H1 (cell line): ENCODE measurements at regions not wholly inside any gene's neighbourhood (a gene's known extent, or its start where the extent isn't known, plus 50 kb on each side); places are given as distances from the start of the nearest gene placed in this dataset.
A peak's percentile ranks its signal among the peaks of the same experiment; 100 is the strongest.

Experiments
- CTCF ChIA-PET: fragments of 300-600 bp; sonication (Branson Sonifier 250); formaldehyde crosslinking; loops from one replicate; lab custom pipeline; 2021; ENCODE audit not compliant: partially characterized antibody; lab: Charles Lee
- POLR2A ChIA-PET: fragments of 300-600 bp; sonication (Branson Sonifier 250); formaldehyde crosslinking; loops from one replicate; lab custom pipeline; 2021; ENCODE audit warnings: inconsistent platforms; ENCODE audit not compliant: partially characterized antibody; lab: Charles Lee
- DNase-seq, 2 experiments: peaks; one replicate each; pipeline versions ENCODE4 v3.0.0 to v3.0.0-alpha.2; 2010 to 2022; ENCODE audit warnings: low spot score in 2 of 2, low read depth in 1 of 2, mixed read lengths in 1 of 2
- FAIRE-seq: peaks from 2 replicates; lab custom pipeline; 2011; peaks lifted over from hg19 to GRCh38; lab: Jason Lieb, UNC
- H2AFZ ChIP-seq: 2 replicates; pipeline ENCODE4 v1.8.1; 2012; ENCODE audit warnings: low read length, inconsistent platforms
- H2AK5ac ChIP-seq: 2 replicates; pipeline ENCODE4 v1.6.1; 2013; ENCODE audit warnings: low read depth, low read length
- H2BK120ac ChIP-seq: replicated peaks from 2 replicates; pipeline ENCODE3; 2013; ENCODE audit warnings: low read depth, low read length, inconsistent platforms
- H2BK12ac ChIP-seq: 2 replicates; pipeline ENCODE4 v1.6.1; 2013; ENCODE audit warnings: low read depth, low read length
- H2BK15ac ChIP-seq: 2 replicates; pipeline ENCODE4 v1.6.1; 2013; ENCODE audit warnings: low read length
- H2BK20ac ChIP-seq: 2 replicates; pipeline ENCODE4 v1.6.1; 2013; ENCODE audit warnings: low read length
- H2BK5ac ChIP-seq: 2 replicates; pipeline ENCODE4 v1.6.1; 2013; ENCODE audit warnings: low read depth, low read length
- H3K14ac ChIP-seq: 2 replicates; pipeline ENCODE4 v1.6.1; 2013; ENCODE audit warnings: inconsistent platforms; ENCODE audit not compliant: insufficient read length
- H3K18ac ChIP-seq: 2 replicates; pipeline ENCODE4 v1.6.1; 2013; ENCODE audit warnings: low read length; ENCODE audit errors: extremely low read depth
- H3K23ac ChIP-seq: 2 replicates; pipeline ENCODE4 v1.6.1; 2013; ENCODE audit warnings: inconsistent platforms; ENCODE audit not compliant: insufficient read length
- H3K23me2 ChIP-seq: 2 replicates; pipeline ENCODE4 v1.6.1; 2013; ENCODE audit warnings: low read depth, low read length
- H3K27ac ChIP-seq: 2 replicates; pipeline ENCODE4 v1.6.1; 2011; ENCODE audit warnings: low read depth, low read length, inconsistent platforms
- H3K27me3 ChIP-seq, 4 experiments: replicated peaks in 1 of 4; 1 replicate in 1 of 4; 2 replicates in 3 of 4; pipeline versions ENCODE4 v1.6.1 to v1.8.1; 2011 to 2013; ENCODE audit warnings: low read length in 3 of 4, mild to moderate bottlenecking in 3 of 4, inconsistent platforms in 2 of 4, mixed read lengths in 2 of 4, moderate library complexity in 1 of 4; ENCODE audit not compliant: control insufficient read depth in 3 of 4, insufficient read depth in 3 of 4; ENCODE audit errors: extremely low read depth in 1 of 4
- H3K36me3 ChIP-seq, 4 experiments: 2 replicates each; pipeline versions ENCODE4 v1.6.1 to v1.8.1; 2011 to 2013; ENCODE audit warnings: mild to moderate bottlenecking in 4 of 4, low read length in 3 of 4, moderate library complexity in 2 of 4, control low read depth in 1 of 4, inconsistent platforms in 1 of 4; ENCODE audit not compliant: insufficient read depth in 4 of 4, control insufficient read depth in 2 of 4
- H3K4ac ChIP-seq: replicated peaks from 2 replicates; pipeline ENCODE3; 2013; ENCODE audit warnings: low read length, low read depth, mixed read lengths, inconsistent platforms; ENCODE audit not compliant: insufficient read length
- H3K4me1 ChIP-seq, 4 experiments: replicated peaks in 1 of 4; 1 replicate in 1 of 4; 2 replicates in 3 of 4; pipeline versions ENCODE4 v1.6.1 to v1.8.1; 2011 to 2013; ENCODE audit warnings: low read length in 3 of 4, inconsistent platforms in 2 of 4, mixed read lengths in 1 of 4; ENCODE audit not compliant: insufficient read depth in 4 of 4, control insufficient read depth in 3 of 4
- H3K4me2 ChIP-seq, 2 experiments: 2 replicates each; pipeline versions ENCODE4 v1.6.1 to v1.8.1; 2011 to 2013; ENCODE audit warnings: low read depth in 2 of 2, low read length in 2 of 2, control low read depth in 1 of 2, inconsistent platforms in 1 of 2, mild to moderate bottlenecking in 1 of 2; ENCODE audit not compliant: insufficient read depth in 1 of 2
- H3K4me3 ChIP-seq, 4 experiments: fragments of 200-600, 300-600 bp in 1 of 4; sonication (generic), shearing (Covaris generic), sonication (Bioruptor Twin) in 1 of 4; 2 replicates each; pipeline versions ENCODE4 v1.5.1 to v1.8.1; 2011 to 2016; ENCODE audit warnings: low read length in 4 of 4, low read depth in 3 of 4, control low read depth in 2 of 4, inconsistent platforms in 2 of 4, mild to moderate bottlenecking in 2 of 4, mixed read lengths in 1 of 4, moderate library complexity in 1 of 4; ENCODE audit not compliant: insufficient read depth in 2 of 4; ENCODE audit errors: extremely low read depth in 1 of 4
- H3K56ac ChIP-seq: replicated peaks from 2 replicates; pipeline ENCODE3; 2013; ENCODE audit warnings: low read depth, mild to moderate bottlenecking, mixed read lengths, low read length, inconsistent platforms; ENCODE audit not compliant: insufficient read length
- H3K79me1 ChIP-seq: 2 replicates; pipeline ENCODE4 v1.6.1; 2013; ENCODE audit warnings: low read depth, low read length, control low read depth
- H3K79me2 ChIP-seq, 2 experiments: 2 replicates each; pipeline versions ENCODE4 v1.6.1 to v1.8.1; 2012 to 2013; ENCODE audit warnings: low read length in 2 of 2, mild to moderate bottlenecking in 2 of 2, inconsistent platforms in 1 of 2; ENCODE audit not compliant: insufficient read depth in 2 of 2, control insufficient read depth in 1 of 2
- H3K9ac ChIP-seq, 4 experiments: replicated peaks in 1 of 4; 1 replicate in 1 of 4; 2 replicates in 3 of 4; pipeline versions ENCODE4 v1.6.1 to v1.8.1; 2011 to 2013; ENCODE audit warnings: low read depth in 3 of 4, low read length in 3 of 4, control low read depth in 2 of 4, mild to moderate bottlenecking in 2 of 4, moderate library complexity in 2 of 4, inconsistent platforms in 1 of 4; ENCODE audit errors: extremely low read depth in 1 of 4
- H3K9me3 ChIP-seq, 2 experiments: 2 replicates each; pipeline versions ENCODE4 v1.6.1 to v1.8.1; 2012 to 2013; ENCODE audit warnings: mild to moderate bottlenecking in 2 of 2, moderate library complexity in 2 of 2, control low read depth in 1 of 2, inconsistent platforms in 1 of 2, low read depth in 1 of 2, low read length in 1 of 2, mixed read lengths in 1 of 2; ENCODE audit not compliant: insufficient read depth in 2 of 2
- H4K20me1 ChIP-seq, 2 experiments: replicated peaks in 1 of 2; 2 replicates each; pipeline versions ENCODE3 to v1.8.1; 2011 to 2013; ENCODE audit warnings: inconsistent platforms in 2 of 2, low read length in 2 of 2, mild to moderate bottlenecking in 1 of 2; ENCODE audit not compliant: insufficient read depth in 2 of 2, control insufficient read depth in 1 of 2
- H4K5ac ChIP-seq: 2 replicates; pipeline ENCODE4 v1.6.1; 2013; ENCODE audit warnings: low read length, low read depth, mixed read lengths, inconsistent platforms; ENCODE audit not compliant: insufficient read length
- H4K8ac ChIP-seq: 2 replicates; pipeline ENCODE4 v1.8.0; 2013; ENCODE audit warnings: mild to moderate bottlenecking, moderate library complexity, low read length, inconsistent platforms; ENCODE audit not compliant: insufficient read depth; ENCODE audit errors: extremely low read depth
- H4K91ac ChIP-seq: replicated peaks from 2 replicates; pipeline ENCODE3; 2013; ENCODE audit warnings: low read length, mixed read lengths, inconsistent platforms; ENCODE audit not compliant: insufficient read length
- ASH2L ChIP-seq: fragments of 200-600, 300-600 bp; sonication (generic); IDR thresholded peaks from one replicate; pipeline ENCODE4 v1.7.1; 2017; ENCODE audit warnings: low read length
- EGR1 ChIP-seq: IDR thresholded peaks from 2 replicates; pipeline ENCODE4 v1.6.1; 2011; ENCODE audit warnings: low read depth, low read length, borderline replicate concordance
- MAFK ChIP-seq: IDR thresholded peaks from 2 replicates; pipeline ENCODE4 v1.6.1; 2012; ENCODE audit warnings: low read depth, mild to moderate bottlenecking, improper control_type of control experiment, low read length
- POLR2A ChIP-seq, 2 experiments: IDR thresholded peaks; 1 replicate in 1 of 2; 2 replicates in 1 of 2; pipeline ENCODE4 v1.6.1; 2011; ENCODE audit warnings: low read depth in 2 of 2, low read length in 2 of 2, mild to moderate bottlenecking in 2 of 2; ENCODE audit errors: control extremely low read depth in 1 of 2
- POLR2AphosphoS5 ChIP-seq: IDR thresholded peaks from 2 replicates; pipeline ENCODE4 v1.6.1; 2011; ENCODE audit warnings: low read depth, low read length
- POU5F1 ChIP-seq: IDR thresholded peaks from 2 replicates; pipeline ENCODE4 v1.6.1; 2011; ENCODE audit warnings: low read depth, mild to moderate bottlenecking, low read length, moderate library complexity
- RNF2 ChIP-seq: fragments of 200-900, 300-1000 bp; sonication (generic); IDR thresholded peaks from 2 replicates; pipeline ENCODE4 v1.7.1; 2016; ENCODE audit warnings: borderline replicate concordance, low read depth, mild to moderate bottlenecking, antibody characterized with exemption, low read length; ENCODE audit not compliant: poor library complexity, severe bottlenecking; ENCODE audit errors: missing control alignments
- SAP30 ChIP-seq: fragments of 300-600 bp; sonication (generic); IDR thresholded peaks from 2 replicates; pipeline ENCODE4 v1.7.1; 2012; ENCODE audit warnings: low read length, moderate library complexity, mild to moderate bottlenecking, inconsistent platforms; ENCODE audit not compliant: insufficient read depth, insufficient replicate concordance
- SIRT6 ChIP-seq: IDR thresholded peaks from one replicate; pipeline ENCODE4 v1.7.1; 2012; ENCODE audit warnings: low read length, inconsistent platforms
- SIX5 ChIP-seq: IDR thresholded peaks from 2 replicates; pipeline ENCODE4 v1.6.1; 2011; ENCODE audit warnings: mild to moderate bottlenecking, low read depth, low read length
- SRF ChIP-seq: IDR thresholded peaks from 2 replicates; pipeline ENCODE4 v1.6.1; 2011; ENCODE audit warnings: mild to moderate bottlenecking, low read depth, low read length, moderate library complexity
- TBP ChIP-seq: IDR thresholded peaks from 2 replicates; pipeline ENCODE4 v1.6.1; 2011; ENCODE audit warnings: low read depth, low read length, improper control_type of control experiment
- USF2 ChIP-seq: IDR thresholded peaks from 2 replicates; pipeline ENCODE4 v1.6.1; 2011; ENCODE audit warnings: low read length, improper control_type of control experiment
- WGBS, 2 experiments: shearing (Covaris generic) in 1 of 2; methylation state at CpG; one replicate each; pipeline versions ENCODE4 v1.1.6 to v1.1.7; 2013 to 2015; ENCODE audit warnings: low lambda C conversion rate in 2 of 2, mixed read lengths in 2 of 2, inconsistent platforms in 1 of 2, low coverage in 1 of 2, missing lambda C conversion rate in 1 of 2; ENCODE audit not compliant: insufficient replicate concordance in 2 of 2, insufficient coverage in 1 of 2, insufficient read length in 1 of 2; ENCODE audit errors: extremely low coverage in 1 of 2, missing lambda C conversion rate in 1 of 2; 5-methylcytosine and 5-hydroxymethylcytosine counted together

- H2AK5ac ChIP-seq = peak overlapping the region; percentile 91
- no peak overlapping the region for H3K23ac ChIP-seq
- no peak overlapping the region for H2BK15ac ChIP-seq
- H3K4ac ChIP-seq = no peak overlapping the region
- no peak overlapping the region for H3K4me2 ChIP-seq
- H3K9me3 ChIP-seq = peaks cover 6 to 9% of the 10 kb centered on the region in 2 experiments
- no peaks in the 10 kb centered on the region for H3K79me1 ChIP-seq
- no peak for DNase-seq
- no peak for FAIRE-seq
- H4K5ac ChIP-seq = no peak overlapping the region
- TF ChIP-seq RNF2 (no peak), SRF (no peak), SAP30 (no peak), ASH2L (no peak), POLR2A (IDR thresholded peaks at IDR 0.05; ENCODE audit: control extremely low read depth in 1 of 2, low read depth in 2 of 2, low read length in 2 of 2) (no peak), SIRT6 (no peak), EGR1 (no peak), SIX5 (no peak), TBP (no peak), USF2 (no peak), MAFK (no peak), POLR2AphosphoS5 (no peak), POU5F1 (no peak)
- peaks cover 0 to 10% (median 2%) of the 10 kb centered on the region in 4 experiments; a peak in 1 of 7 replicates for H3K4me1 ChIP-seq
- ChIA-PET CTCF (interaction anchor here (1.2 to 1.5 kb wide), 2 partner anchors 9 to 163 kb away, joined by 4 read pairs; no protein-coding TSS in a partner anchor), POLR2A (no interaction called here)
- H3K36me3 ChIP-seq = no peaks in the 10 kb centered on the region
- H3K79me2 ChIP-seq = no peaks in the 10 kb centered on the region
- no peak overlapping the region for H3K14ac ChIP-seq
- no peak overlapping the region for H4K8ac ChIP-seq
- H4K20me1 ChIP-seq = no peaks in the 10 kb centered on the region
- WGBS, 2 experiments = 86% methylated on average over 5 of the region's 5 CpGs; no CpG with 5 or more reads in 1 of the 2 experiments
- H2BK12ac ChIP-seq = no peak overlapping the region
- no peak overlapping the region for H2BK20ac ChIP-seq
- H4K91ac ChIP-seq = no peak overlapping the region
- no peak overlapping the region for H3K18ac ChIP-seq
- H3K23me2 ChIP-seq = no peaks in the 10 kb centered on the region
- no peak overlapping the region for H3K9ac ChIP-seq
- H2BK120ac ChIP-seq = no peak overlapping the region
- H3K27me3 ChIP-seq = peaks cover 0 to 4% (median under 1%) of the 10 kb centered on the region in 4 experiments; a peak in 3 of 7 replicates
- H2AFZ ChIP-seq = no peak overlapping the region
- no peak overlapping the region for H3K27ac ChIP-seq
- no peak overlapping the region for H3K4me3 ChIP-seq
- H3K56ac ChIP-seq = no peak overlapping the region
- H2BK5ac ChIP-seq = 0 out of 2 replicates have a peak overlapping the region, but pooled peaks have one; percentile 84
Measured at GRCh38 chr10:131732631-131733127, 168.1 kb upstream of the PPP2R2D start.
